Hepatocyte (in vitro differentiated cells): ENCODE measurements at regions not wholly inside any gene's neighbourhood (a gene's known extent, or its start where the extent isn't known, plus 50 kb on each side); places are given as distances from the start of the nearest gene placed in this dataset.

ENCODE experiments used
- DNase-seq: peaks from one replicate; pipeline ENCODE4 v3.0.0-alpha.2; 2016; ENCODE audit warnings: low spot score
- H2AFZ ChIP-seq: fragments of 200-600 bp; sonication (generic); 2 replicates; pipeline ENCODE4 v1.6.0; 2016; ENCODE audit warnings: antibody characterized with exemption, mild to moderate bottlenecking
- H3K27ac ChIP-seq: fragments of 200-600 bp; sonication (generic); 2 replicates; pipeline ENCODE4 v1.5.1; 2016; ENCODE audit warnings: mild to moderate bottlenecking
- H3K27me3 ChIP-seq: fragments of 200-600 bp; sonication (generic); 2 replicates; pipeline ENCODE4 v1.6.1; 2016
- H3K36me3 ChIP-seq: fragments of 200-600 bp; sonication (generic); replicated peaks from 2 replicates; pipeline ENCODE4 v1.5.1; 2016; ENCODE audit warnings: low read depth; ENCODE audit not compliant: insufficient read depth
- H3K4me1 ChIP-seq: fragments of 200-600 bp; sonication (generic); 2 replicates; pipeline ENCODE4 v1.5.1; 2016; ENCODE audit warnings: mild to moderate bottlenecking, moderate library complexity; ENCODE audit not compliant: insufficient read depth
- H3K4me2 ChIP-seq: fragments of 200-600 bp; sonication (generic); 2 replicates; pipeline ENCODE4 v1.6.0; 2016
- H3K4me3 ChIP-seq: fragments of 200-600 bp; sonication (generic); 2 replicates; pipeline ENCODE4 v1.5.1; 2016; ENCODE audit warnings: mild to moderate bottlenecking
- H3K79me2 ChIP-seq: fragments of 200-600 bp; sonication (generic); 2 replicates; pipeline ENCODE4 v1.6.0; 2017; ENCODE audit warnings: mild to moderate bottlenecking
- H3K9me2 ChIP-seq: fragments of 200-600 bp; sonication (generic); replicated peaks from 2 replicates; pipeline ENCODE4 v1.6.0; 2017; ENCODE audit warnings: mild to moderate bottlenecking; ENCODE audit not compliant: insufficient read depth
- H3K9me3 ChIP-seq: fragments of 200-600 bp; sonication (generic); 2 replicates; pipeline ENCODE4 v1.5.1; 2016; ENCODE audit warnings: low read depth, mild to moderate bottlenecking
- H4K20me1 ChIP-seq: fragments of 200-600 bp; sonication (generic); 2 replicates; pipeline ENCODE4 v1.6.0; 2016; ENCODE audit warnings: mild to moderate bottlenecking; ENCODE audit not compliant: insufficient read depth, poor library complexity, severe bottlenecking
- EZH2 ChIP-seq: fragments of 200-600 bp; sonication (generic); IDR thresholded peaks from 2 replicates; pipeline ENCODE4 v1.6.1; 2016; ENCODE audit warnings: antibody characterized with exemption, mild to moderate bottlenecking, borderline replicate concordance
- EZH2phosphoT487 ChIP-seq: fragments of 200-600 bp; sonication (generic); IDR thresholded peaks from one replicate; pipeline ENCODE4 v1.6.1; 2018; ENCODE audit warnings: antibody characterized with exemption, mild to moderate bottlenecking, low read depth, moderate library complexity; ENCODE audit not compliant: unreplicated experiment, severe bottlenecking
- WGBS: methylation state at CpG from one replicate; pipeline ENCODE4 v1.1.6; 2016; ENCODE audit warnings: low lambda C conversion rate; ENCODE audit errors: missing lambda C conversion rate; 5-methylcytosine and 5-hydroxymethylcytosine counted together
- TF ChIP-seq, protein P1 (sequence below): fragments of 200-600 bp; sonication (generic); IDR thresholded peaks from 2 replicates; pipeline ENCODE4 v1.5.1; 2016; ENCODE audit warnings: antibody characterized with exemption, mild to moderate bottlenecking; ENCODE audit not compliant: poor library complexity

DNA sequence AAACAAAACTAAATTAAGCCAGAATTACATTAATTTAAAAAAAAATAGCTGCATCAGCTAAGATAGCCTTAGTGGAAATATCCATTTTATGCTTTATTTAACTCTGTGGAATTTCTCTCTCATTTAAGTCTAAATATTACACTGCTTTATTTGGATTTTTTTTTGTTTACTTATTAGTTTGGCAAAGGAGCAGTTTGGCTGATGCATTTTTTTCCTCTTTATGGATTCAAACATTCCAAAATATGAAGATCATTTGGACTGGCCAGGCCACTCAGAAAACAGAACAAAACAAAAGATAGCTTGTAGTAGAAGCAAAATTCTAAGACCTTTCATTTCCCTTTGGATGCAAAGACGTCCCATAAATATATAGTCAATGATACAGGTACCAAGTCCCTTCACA, 707.3 kb upstream of the UBE2E2 start:
- Histone ChIP-seq H3K9me3 (no peaks in the 10 kb centered on the region), H3K79me2 (no peaks in the 10 kb centered on the region), H4K20me1 (no peaks in the 10 kb centered on the region), H3K27ac (no peak overlapping the region), H2AFZ (no peak overlapping the region), H3K4me1 (no peaks in the 10 kb centered on the region), H3K36me3 (no peaks in the 10 kb centered on the region), H3K27me3 (no peaks in the 10 kb centered on the region), H3K9me2 (no peaks in the 10 kb centered on the region), H3K4me3 (no peak overlapping the region), H3K4me2 (no peak overlapping the region)
- DNase-seq = no peak
- WGBS = 68% methylated on average over 1 of the region's 1 CpG
- TF ChIP-seq EZH2 (no peak), EZH2phosphoT487 (no peak)
- TF ChIP-seq, protein P1, sequence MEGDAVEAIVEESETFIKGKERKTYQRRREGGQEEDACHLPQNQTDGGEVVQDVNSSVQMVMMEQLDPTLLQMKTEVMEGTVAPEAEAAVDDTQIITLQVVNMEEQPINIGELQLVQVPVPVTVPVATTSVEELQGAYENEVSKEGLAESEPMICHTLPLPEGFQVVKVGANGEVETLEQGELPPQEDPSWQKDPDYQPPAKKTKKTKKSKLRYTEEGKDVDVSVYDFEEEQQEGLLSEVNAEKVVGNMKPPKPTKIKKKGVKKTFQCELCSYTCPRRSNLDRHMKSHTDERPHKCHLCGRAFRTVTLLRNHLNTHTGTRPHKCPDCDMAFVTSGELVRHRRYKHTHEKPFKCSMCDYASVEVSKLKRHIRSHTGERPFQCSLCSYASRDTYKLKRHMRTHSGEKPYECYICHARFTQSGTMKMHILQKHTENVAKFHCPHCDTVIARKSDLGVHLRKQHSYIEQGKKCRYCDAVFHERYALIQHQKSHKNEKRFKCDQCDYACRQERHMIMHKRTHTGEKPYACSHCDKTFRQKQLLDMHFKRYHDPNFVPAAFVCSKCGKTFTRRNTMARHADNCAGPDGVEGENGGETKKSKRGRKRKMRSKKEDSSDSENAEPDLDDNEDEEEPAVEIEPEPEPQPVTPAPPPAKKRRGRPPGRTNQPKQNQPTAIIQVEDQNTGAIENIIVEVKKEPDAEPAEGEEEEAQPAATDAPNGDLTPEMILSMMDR = no peak

DNA sequence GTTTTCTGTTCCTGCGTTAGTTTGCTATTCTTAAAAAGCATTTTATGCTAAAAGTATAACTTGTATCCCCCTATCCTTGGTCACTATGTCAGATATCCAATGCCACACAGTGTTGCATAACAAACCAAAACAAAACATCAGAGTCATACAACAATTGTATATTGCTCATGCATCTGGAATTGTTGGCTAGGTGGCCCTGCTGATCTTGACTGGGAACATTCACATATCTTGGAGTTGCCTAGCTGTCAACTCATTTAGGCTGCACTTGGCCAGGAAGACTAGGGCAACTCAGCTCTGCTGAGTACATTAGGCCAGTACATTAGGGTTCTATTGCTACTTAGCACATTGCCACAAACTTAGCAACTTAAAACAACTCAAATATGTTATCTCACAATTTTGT, 706.5 kb upstream of the UBE2E2 start:
- no peaks in the 10 kb centered on the region for H3K4me1 ChIP-seq
- WGBS = 100% methylated on average over 1 of the region's 1 CpG
- DNase-seq = no peak

DNA sequence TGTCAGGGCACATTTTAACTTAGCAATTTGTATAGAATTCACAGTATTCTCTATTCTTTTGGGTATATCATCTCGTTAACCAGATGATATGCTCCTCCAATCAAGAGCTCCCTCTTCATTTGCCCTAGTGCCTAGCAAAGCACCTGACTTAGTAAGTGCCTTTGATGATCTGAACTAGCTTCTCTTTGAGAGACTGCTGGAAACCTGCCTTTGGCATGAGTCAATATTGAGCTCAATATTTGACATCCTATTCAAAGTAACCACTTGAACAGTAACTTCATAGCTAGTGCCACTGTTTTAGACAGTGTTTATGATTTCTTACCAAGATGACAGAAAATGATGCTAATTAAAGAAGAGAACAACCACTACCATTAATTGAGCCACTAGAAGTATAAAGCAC, 696.3 kb upstream of the UBE2E2 start:
- Histone ChIP-seq H3K9me3 (no peaks in the 10 kb centered on the region), H3K27ac (no peak overlapping the region), H3K9me2 (no peaks in the 10 kb centered on the region), H3K27me3 (no peaks in the 10 kb centered on the region), H3K4me3 (no peak overlapping the region), H3K4me1 (peaks cover 3% of the 10 kb centered on the region), H3K36me3 (no peaks in the 10 kb centered on the region), H3K4me2 (no peak overlapping the region), H4K20me1 (no peaks in the 10 kb centered on the region), H3K79me2 (no peaks in the 10 kb centered on the region), H2AFZ (no peak overlapping the region)
- DNase-seq = no peak
- TF ChIP-seq EZH2phosphoT487 = no peak
- TF ChIP-seq EZH2 = no peak
- TF ChIP-seq, protein P1 = no peak
- WGBS = 69% methylated on average over 1 of the region's 1 CpG

More for the DNA sequence above, 706.5 kb upstream of the UBE2E2 start:
- Histone ChIP-seq H3K27ac (no peak overlapping the region), H3K4me3 (no peak overlapping the region), H3K4me2 (no peak overlapping the region), H3K9me3 (no peaks in the 10 kb centered on the region), H3K27me3 (no peaks in the 10 kb centered on the region), H3K9me2 (no peaks in the 10 kb centered on the region), H4K20me1 (no peaks in the 10 kb centered on the region), H3K79me2 (no peaks in the 10 kb centered on the region), H2AFZ (no peak overlapping the region), H3K36me3 (no peaks in the 10 kb centered on the region)
- TF ChIP-seq EZH2 (no peak), EZH2phosphoT487 (no peak)
- TF ChIP-seq, protein P1 = no peak

DNA sequence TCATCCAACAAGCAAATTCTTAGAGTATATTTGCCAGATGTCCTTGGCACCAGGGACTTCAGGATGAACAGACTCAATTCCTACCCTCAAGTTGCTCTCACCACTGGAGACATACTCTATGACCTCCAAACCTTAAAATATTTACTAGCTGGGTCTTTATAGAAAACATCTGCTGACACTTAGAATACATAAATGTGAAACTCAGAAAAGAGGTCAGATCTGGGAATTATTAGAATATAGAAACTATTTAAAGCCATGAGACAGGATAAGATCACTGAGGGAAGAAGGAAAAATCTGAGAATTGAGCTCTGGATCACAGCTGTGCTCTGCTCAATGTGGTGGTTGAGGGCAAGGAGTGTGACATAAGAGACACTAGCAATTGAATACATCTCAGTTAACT, 695.4 kb upstream of the UBE2E2 start:
- Histone ChIP-seq H4K20me1 (no peaks in the 10 kb centered on the region), H3K4me2 (no peak overlapping the region), H3K9me2 (no peaks in the 10 kb centered on the region), H2AFZ (no peak overlapping the region), H3K9me3 (no peaks in the 10 kb centered on the region), H3K4me3 (no peak overlapping the region), H3K4me1 (peaks cover 3% of the 10 kb centered on the region), H3K79me2 (no peaks in the 10 kb centered on the region), H3K27me3 (no peaks in the 10 kb centered on the region), H3K27ac (no peak overlapping the region), H3K36me3 (no peaks in the 10 kb centered on the region)
- TF ChIP-seq EZH2phosphoT487 (no peak), EZH2 (no peak)
- TF ChIP-seq, protein P1 = no peak
- DNase-seq = no peak
